ENCODE measurements at regions not wholly inside any gene's neighbourhood (a gene's known extent, or its start where the extent isn't known, plus 50 kb on each side); places are given as distances from the start of the nearest gene placed in this dataset.

- H3K27ac Mint-ChIP-seq: no peak overlapping the region
- CTCF ChIA-PET: no interaction called here
Observed at GRCh38 chr10:20485554-20485953, 411.6 kb downstream of the NEBL start.

DNA sequence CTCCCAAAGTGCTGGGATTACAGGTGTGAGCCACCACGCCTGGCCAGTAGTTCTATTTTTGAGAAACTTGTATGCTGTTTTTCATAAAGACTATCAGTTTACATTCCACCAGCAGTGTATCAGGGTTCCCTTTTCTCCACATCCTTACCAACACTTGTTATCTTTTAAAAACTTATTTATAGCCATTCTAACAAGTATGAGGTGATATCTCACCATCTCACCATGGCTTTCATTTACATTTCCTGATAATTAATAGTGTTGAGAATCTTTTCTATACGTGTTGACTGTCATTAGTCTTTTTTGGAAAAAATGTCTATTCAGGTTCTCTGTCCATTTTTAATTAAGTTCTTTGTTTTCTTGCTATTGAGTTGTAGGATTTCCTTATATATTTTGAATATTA, 416.1 kb downstream of the NEBL start:
- Mint-ChIP-seq H3K4me3 (no peak overlapping the region), H3K27me3 (ENCODE audit: low read depth) (no peaks in the 10 kb centered on the region), H3K36me3 (peaks cover 19% of the 10 kb centered on the region), H3K4me1 (no peaks in the 10 kb centered on the region), H3K27ac (no peak overlapping the region), H3K9me3 (peaks cover 22% of the 10 kb centered on the region)
- no peak for DNase-seq (ENCODE audit: low spot score)
- POLR2A ChIA-PET: no interaction called here
- TF ChIP-seq ZSCAN18 (CRISPR knock-in tag; IDR thresholded peaks at IDR 0.05): no peak
- no peak for TF ChIP-seq GABPB1 (CRISPR knock-in tag; IDR thresholded peaks at IDR 0.05)
- TF ChIP-seq OVOL2 (CRISPR knock-in tag; IDR thresholded peaks at IDR 0.05; ENCODE audit: borderline replicate concordance): no peak
- TF ChIP-seq ETV6 (CRISPR knock-in tag; IDR thresholded peaks at IDR 0.05): no peak
- TF ChIP-seq ATF3 (CRISPR knock-in tag; conservative IDR thresholded peaks at IDR 0.05): no peak
- TF ChIP-seq RELA (CRISPR knock-in tag; IDR thresholded peaks at IDR 0.05; ENCODE audit: borderline replicate concordance): no peak
- TF ChIP-seq MXD4 (CRISPR knock-in tag; IDR thresholded peaks at IDR 0.05; ENCODE audit: borderline replicate concordance): no peak
- TF ChIP-seq HMGA2 (CRISPR knock-in tag; IDR thresholded peaks at IDR 0.05): no peak
- no peak for TF ChIP-seq MAX (CRISPR knock-in tag; IDR thresholded peaks at IDR 0.05)
- TF ChIP-seq FOXJ3 (CRISPR knock-in tag; IDR thresholded peaks at IDR 0.05; ENCODE audit: borderline replicate concordance): no peak
- no peak for TF ChIP-seq USF2 (CRISPR knock-in tag; IDR thresholded peaks at IDR 0.05)
- TF ChIP-seq NR2C2 (CRISPR knock-in tag; IDR thresholded peaks at IDR 0.05): no peak
- no peak for TF ChIP-seq KAT7 (CRISPR knock-in tag; IDR thresholded peaks at IDR 0.05; ENCODE audit: borderline replicate concordance)
- no peak for TF ChIP-seq ESRRA (CRISPR knock-in tag; IDR thresholded peaks at IDR 0.05; ENCODE audit: borderline replicate concordance)
- no peak for TF ChIP-seq SMAD3 (CRISPR knock-in tag; IDR thresholded peaks at IDR 0.05; ENCODE audit: borderline replicate concordance)
- no peak for TF ChIP-seq ZNF263 (CRISPR knock-in tag; IDR thresholded peaks at IDR 0.05; ENCODE audit: low read depth)
- TF ChIP-seq, protein P1, sequence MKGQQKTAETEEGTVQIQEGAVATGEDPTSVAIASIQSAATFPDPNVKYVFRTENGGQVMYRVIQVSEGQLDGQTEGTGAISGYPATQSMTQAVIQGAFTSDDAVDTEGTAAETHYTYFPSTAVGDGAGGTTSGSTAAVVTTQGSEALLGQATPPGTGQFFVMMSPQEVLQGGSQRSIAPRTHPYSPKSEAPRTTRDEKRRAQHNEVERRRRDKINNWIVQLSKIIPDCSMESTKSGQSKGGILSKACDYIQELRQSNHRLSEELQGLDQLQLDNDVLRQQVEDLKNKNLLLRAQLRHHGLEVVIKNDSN (CRISPR knock-in tag; IDR thresholded peaks at IDR 0.05): no peak
- TF ChIP-seq ZBTB21 (CRISPR knock-in tag; IDR thresholded peaks at IDR 0.05; ENCODE audit: borderline replicate concordance): no peak
- no peak for TF ChIP-seq ZNF317 (CRISPR knock-in tag; IDR thresholded peaks at IDR 0.05; ENCODE audit: borderline replicate concordance, low read depth)
- CTCF ChIA-PET: no interaction called here
- ATAC-seq: no peak

More at GRCh38 chr10:20485554-20485953, 411.6 kb downstream of the NEBL start:
- Mint-ChIP-seq H3K4me1 (no peaks in the 10 kb centered on the region), H3K4me3 (no peak overlapping the region), H3K27me3 (ENCODE audit: low read depth) (no peaks in the 10 kb centered on the region), H3K9me3 (peaks cover 12% of the 10 kb centered on the region), H3K36me3 (peaks cover 10% of the 10 kb centered on the region)
- DNase-seq (ENCODE audit: low spot score) (no peak), ATAC-seq (no peak)
- TF ChIP-seq AR (CRISPR knock-in tag; IDR thresholded peaks at IDR 0.05): no peak
- POLR2A ChIA-PET: no interaction called here

All from WTC11 (cell line).